Gastroesophageal sphincter (tissue), 4 donors: ENCODE measurements at regions not wholly inside any gene's neighbourhood (a gene's known extent, or its start where the extent isn't known, plus 50 kb on each side); places are given as distances from the start of the nearest gene placed in this dataset.
A peak's percentile ranks its signal among the peaks of the same experiment; 100 is the strongest.

ENCODE experiments used
- ATAC-seq: fragments of 150-250 bp; one replicate; pipeline ENCODE4 v1.9.1; 2016; ENCODE audit warnings: mild to moderate bottlenecking, moderate library complexity
- H3K27ac ChIP-seq, 4 donors: fragments of 200-600 bp; sonication (generic) in 3 of 4; 1 replicate in 3 of 4; 2 replicates in 1 of 4; pipeline ENCODE4 v1.5.1; 2016 to 2019
- H3K27me3 ChIP-seq: fragments of 200-600 bp; sonication (generic); one replicate; pipeline ENCODE4 v1.5.1; 2019
- H3K36me3 ChIP-seq, 2 donors: fragments of 200-600 bp; sonication (generic); one replicate each; pipeline ENCODE4 v1.5.1; 2019; ENCODE audit warnings: control low read depth in 1 of 2
- H3K4me1 ChIP-seq, 3 donors: fragments of 200-600 bp; sonication (generic); 1 replicate in 2 of 3; 2 replicates in 1 of 3; pipeline ENCODE4 v1.5.1; 2016 to 2019; ENCODE audit warnings: control low read depth in 2 of 3
- H3K4me3 ChIP-seq, 2 donors: fragments of 200-600 bp; sonication (generic); one replicate each; pipeline ENCODE4 v1.5.1; 2019; ENCODE audit warnings: mild to moderate bottlenecking in 1 of 2, moderate library complexity in 1 of 2
- H3K9me3 ChIP-seq, 3 donors: fragments of 200-600 bp; sonication (generic); one replicate each; pipeline ENCODE4 v1.5.1; 2017 to 2019; ENCODE audit warnings: control low read depth in 2 of 3
- CTCF ChIP-seq, 4 experiments: fragments of 200-600 bp in 2 of 4; fragments of 450-650 bp in 2 of 4; sonication (generic) in 1 of 4; IDR thresholded peaks; one replicate each; pipeline ENCODE4 v1.5.1; 2017 to 2019; ENCODE audit warnings: antibody characterized with exemption in 4 of 4, mild to moderate bottlenecking in 2 of 4, moderate library complexity in 2 of 4
- EP300 ChIP-seq: sonication (generic); formaldehyde crosslinking; IDR thresholded peaks from one replicate; pipeline ENCODE4 v1.6.1; 2017; ENCODE audit warnings: antibody characterized with exemption, mild to moderate bottlenecking
- POLR2A ChIP-seq, 2 donors: fragments of 450-650 bp; IDR thresholded peaks; one replicate each; pipeline ENCODE4 v1.6.1; 2017; ENCODE audit warnings: antibody characterized with exemption in 2 of 2, mild to moderate bottlenecking in 2 of 2, moderate library complexity in 1 of 2
- POLR2AphosphoS5 ChIP-seq: sonication (generic); formaldehyde crosslinking; IDR thresholded peaks from one replicate; pipeline ENCODE4 v1.6.1; 2017; ENCODE audit warnings: antibody characterized with exemption
- WGBS, 2 donors: methylation state at CpG; one replicate each; pipeline ENCODE4 v1.1.5; 2018; ENCODE audit warnings: low coverage in 1 of 2; 5-methylcytosine and 5-hydroxymethylcytosine counted together

GRCh38 chr17:70338946-70339354 lies 169.6 kb downstream of the KCNJ2 start:
- H3K36me3 ChIP-seq, result no peaks in the 10 kb centered on the region
- 83 to 100% methylated on average over 1 of the region's 1 CpG for WGBS, 2 donors
- H3K4me3 ChIP-seq, result no peak overlapping the region
- no peak overlapping the region for H3K27ac ChIP-seq
- H3K27me3 ChIP-seq, result no peaks in the 10 kb centered on the region
- no peaks in the 10 kb centered on the region for H3K9me3 ChIP-seq
- ATAC-seq, result no peak
- TF ChIP-seq CTCF (IDR thresholded peaks at IDR 0.05), result no peak
- TF ChIP-seq POLR2A (IDR thresholded peaks at IDR 0.05), result no peak
- no peak for TF ChIP-seq POLR2AphosphoS5
- TF ChIP-seq EP300, result no peak
- peaks cover 0 to 5% (median 0%) of the 10 kb centered on the region in 3 donors for H3K4me1 ChIP-seq

- Histone ChIP-seq H3K4me3 (no peak overlapping the region), H3K4me1 (peaks cover 0 to 13% (median 0%) of the 10 kb centered on the region in 3 donors), H3K9me3 (no peaks in the 10 kb centered on the region), H3K27ac (no peak overlapping the region), H3K27me3 (no peaks in the 10 kb centered on the region), H3K36me3 (no peaks in the 10 kb centered on the region)
- TF ChIP-seq POLR2AphosphoS5 (no peak), EP300 (no peak), POLR2A (IDR thresholded peaks at IDR 0.05) (no peak), CTCF (IDR thresholded peaks at IDR 0.05) (no peak)
- ATAC-seq, result no peak
- 76 to 91% methylated on average over 5 of the region's 5 CpGs for WGBS, 2 donors
These were observed 173.8 kb downstream of the KCNJ2 start for GRCh38 chr17:70343114-70343513.

- H3K27me3 ChIP-seq, result no peaks in the 10 kb centered on the region
- TF ChIP-seq CTCF (IDR thresholded peaks at IDR 0.05) (no peak), EP300 (no peak), POLR2AphosphoS5 (no peak), POLR2A (IDR thresholded peaks at IDR 0.05) (no peak)
- H3K4me3 ChIP-seq, result peak overlapping the region; percentile 34 to 36
- H3K27ac ChIP-seq, result peak overlapping the region in 3 of 4 donors; percentile 1 to 26 (median 3)
- WGBS, 2 donors, result 2 to 3% methylated on average over 6 of the region's 6 CpGs
- no peaks in the 10 kb centered on the region for H3K36me3 ChIP-seq
- peak; percentile 57 for ATAC-seq
- H3K9me3 ChIP-seq, result no peaks in the 10 kb centered on the region
- H3K4me1 ChIP-seq, result peaks cover 0 to 13% (median 0%) of the 10 kb centered on the region in 3 donors
These were observed 175.2 kb downstream of the KCNJ2 start for GRCh38 chr17:70344386-70345060.

GRCh38 chr17:70345061-70345460 lies 175.7 kb downstream of the KCNJ2 start:
- ATAC-seq, result no peak
- no peaks in the 10 kb centered on the region for H3K27me3 ChIP-seq
- TF ChIP-seq CTCF (IDR thresholded peaks at IDR 0.05), result no peak
- no peak for TF ChIP-seq EP300
- no peak for TF ChIP-seq POLR2A (IDR thresholded peaks at IDR 0.05)
- no peak for TF ChIP-seq POLR2AphosphoS5
- peaks cover 0 to 13% (median 0%) of the 10 kb centered on the region in 3 donors for H3K4me1 ChIP-seq
- no peaks in the 10 kb centered on the region for H3K36me3 ChIP-seq
- 66 to 67% methylated on average over 1 to 2 of the region's 2 CpGs for WGBS, 2 donors
- H3K4me3 ChIP-seq, result no peak overlapping the region
- H3K27ac ChIP-seq, result peak overlapping the region in 2 of 4 donors; percentile 1 to 26
- H3K9me3 ChIP-seq, result no peaks in the 10 kb centered on the region

GRCh38 chr17:70352834-70353233 lies 183.5 kb downstream of the KCNJ2 start:
- Histone ChIP-seq H3K27me3 (no peaks in the 10 kb centered on the region), H3K36me3 (no peaks in the 10 kb centered on the region), H3K9me3 (no peaks in the 10 kb centered on the region), H3K27ac (no peak overlapping the region), H3K4me1 (no peaks in the 10 kb centered on the region), H3K4me3 (no peak overlapping the region)
- no peak for TF ChIP-seq POLR2AphosphoS5
- TF ChIP-seq CTCF (IDR thresholded peaks at IDR 0.05), result no peak
- no peak for TF ChIP-seq EP300
- no peak for TF ChIP-seq POLR2A (IDR thresholded peaks at IDR 0.05)
- 84 to 100% methylated on average over 3 of the region's 3 CpGs for WGBS, 2 donors
- ATAC-seq, result no peak
